GM21619 (cell line): ENCODE measurements at regions not wholly inside any gene's neighbourhood (a gene's known extent, or its start where the extent isn't known, plus 50 kb on each side); places are given as distances from the start of the nearest gene placed in this dataset.

Experiments used
- ATAC-seq: cut with Tn5 transposase; IDR thresholded peaks from one replicate; pipeline ENCODE4 v1.9.1; 2021; ENCODE audit not compliant: unreplicated experiment

DNA sequence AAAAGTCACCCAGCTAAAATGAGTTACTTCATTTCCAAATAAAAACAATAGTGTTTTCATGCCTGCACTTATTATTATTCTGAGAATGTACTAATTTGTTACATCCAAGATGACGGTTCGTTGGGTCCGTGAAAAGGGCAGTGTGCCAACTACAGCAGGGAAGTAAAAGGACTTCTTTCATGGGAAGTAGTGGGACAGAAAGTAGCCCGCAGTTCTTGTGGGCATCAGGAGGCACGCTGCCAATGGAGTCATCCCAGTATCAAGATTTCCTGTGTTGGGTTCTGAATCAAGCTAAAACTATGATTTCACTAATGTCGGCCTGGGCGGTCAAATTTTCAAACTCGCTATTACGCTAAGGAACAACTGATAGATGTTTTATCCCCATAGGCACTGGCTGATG is 254.5 kb upstream of the SOX2 start:
- no peak for ATAC-seq

DNA sequence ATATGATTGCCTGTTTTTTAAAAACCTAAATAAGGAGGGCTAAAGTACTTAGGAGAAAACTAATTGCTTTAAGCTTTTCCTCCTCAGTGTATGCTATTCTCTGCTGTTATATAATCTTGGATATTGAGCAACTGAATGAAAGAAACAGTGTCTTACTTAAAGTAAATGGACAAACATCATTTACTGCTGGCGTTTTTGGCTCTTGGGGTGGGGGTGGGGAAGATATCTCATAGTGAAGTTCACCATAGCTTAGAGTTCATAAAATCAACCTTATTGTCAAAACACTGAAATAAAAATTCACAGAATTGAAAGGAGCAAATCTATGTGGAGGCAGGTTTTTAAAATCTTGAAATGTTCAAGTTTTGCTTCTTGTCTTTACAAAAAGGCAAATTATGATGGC is 256.4 kb upstream of the SOX2 start:
- no peak for ATAC-seq

DNA sequence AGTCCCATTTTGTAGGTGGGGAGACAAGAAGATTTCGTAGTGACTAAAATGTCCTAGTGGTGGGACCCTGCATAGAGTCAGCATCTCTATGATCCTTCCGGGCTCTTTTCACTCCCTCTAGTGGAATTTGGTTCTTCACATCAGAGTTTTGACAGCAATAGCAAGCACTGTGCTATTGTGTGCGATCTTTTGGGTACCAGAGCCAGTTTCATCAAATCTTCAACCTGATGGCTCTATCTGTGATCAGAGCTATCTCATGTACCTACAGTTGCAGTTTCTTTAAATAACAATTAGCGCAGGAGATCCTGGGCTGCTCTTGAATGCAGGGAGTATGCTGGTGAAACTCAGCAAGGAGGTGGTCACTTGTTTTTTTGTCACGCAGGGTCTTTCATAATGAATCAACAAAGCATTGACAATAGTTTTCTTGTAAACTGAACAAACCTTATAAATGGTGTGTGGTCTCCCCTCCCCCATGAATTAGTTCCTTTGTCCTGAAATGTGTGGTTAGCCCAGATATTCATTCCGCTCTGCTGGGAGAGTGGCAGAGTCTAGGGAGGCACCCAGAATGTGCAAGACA is 257.2 kb upstream of the SOX2 start:
- no peak for ATAC-seq

DNA sequence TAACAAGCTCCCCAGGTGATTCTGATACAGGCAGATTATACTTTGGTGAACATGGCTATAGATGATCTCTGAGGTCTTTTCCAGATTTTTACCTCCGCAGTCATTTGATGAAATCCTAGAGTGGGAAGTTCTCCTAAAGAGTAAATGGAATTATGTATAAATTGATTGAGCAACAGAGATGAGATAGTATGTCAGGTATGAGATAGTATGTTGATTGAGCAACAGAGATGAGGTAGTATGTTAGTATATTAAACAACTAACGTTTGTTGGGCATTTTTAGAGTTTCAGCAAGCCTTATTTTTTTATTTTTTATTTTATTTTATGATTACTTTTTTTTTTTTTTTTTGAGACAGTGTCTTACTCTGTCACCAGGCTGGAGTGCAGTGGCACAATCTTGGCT is 265.0 kb upstream of the SOX2 start:
- ATAC-seq, result no peak

DNA sequence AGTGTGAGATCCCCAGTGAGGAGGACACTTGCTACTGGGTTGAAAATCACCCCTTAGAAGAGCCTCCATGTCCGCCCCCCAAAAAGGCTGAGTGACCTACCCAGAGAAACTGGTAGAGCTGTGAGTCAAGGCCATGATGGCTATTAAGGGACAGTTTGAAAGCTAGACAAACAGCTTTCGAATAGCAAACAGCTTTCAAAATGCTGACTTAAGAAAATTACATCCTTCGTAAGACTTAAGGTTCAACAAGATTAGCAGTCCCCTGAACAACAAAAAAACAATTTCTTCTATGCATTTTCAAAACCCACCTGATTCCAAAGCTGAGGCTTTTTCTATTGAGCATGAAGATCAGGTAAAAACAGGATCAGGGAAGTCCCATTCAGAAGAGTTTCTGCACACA is 269.7 kb upstream of the SOX2 start:
- no peak for ATAC-seq

DNA sequence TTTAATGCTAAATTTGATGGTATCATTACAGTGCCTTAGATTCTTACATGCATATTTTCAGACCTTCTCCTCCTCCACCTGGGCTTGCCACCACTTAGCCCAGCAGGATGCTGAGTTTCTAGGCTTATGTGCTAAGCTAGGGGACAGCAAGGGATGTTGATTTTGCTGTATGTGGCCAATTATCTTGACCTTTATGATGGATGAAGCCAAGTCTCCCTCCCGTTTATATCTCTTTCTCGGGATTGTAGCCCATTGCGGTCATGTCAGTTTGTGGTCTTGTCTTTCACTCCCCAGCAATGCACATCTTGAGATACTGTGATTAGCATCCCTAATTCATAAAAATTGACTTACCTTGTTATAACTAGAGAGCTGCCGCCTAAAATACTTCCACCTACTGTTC is 278.7 kb upstream of the SOX2 start:
- no peak for ATAC-seq

DNA sequence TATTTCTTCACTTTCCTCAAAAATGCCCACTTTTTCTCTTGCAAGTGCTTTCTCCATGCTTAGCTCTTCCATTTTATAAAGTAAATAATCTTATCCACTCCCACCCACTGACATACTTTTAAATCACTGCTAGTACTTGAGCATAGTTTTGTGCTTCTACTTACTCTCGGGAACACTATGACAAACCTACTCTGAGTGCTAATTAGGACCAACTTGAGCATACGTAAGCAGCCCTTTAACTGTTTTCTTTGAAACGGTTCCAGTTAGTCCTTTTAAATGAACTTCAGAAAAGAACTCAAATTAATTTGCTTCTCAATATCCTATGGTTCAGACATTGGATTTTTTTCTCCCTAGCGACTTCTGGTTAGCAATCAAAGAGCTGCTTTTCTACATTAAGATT is 280.0 kb upstream of the SOX2 start:
- ATAC-seq, result no peak

DNA sequence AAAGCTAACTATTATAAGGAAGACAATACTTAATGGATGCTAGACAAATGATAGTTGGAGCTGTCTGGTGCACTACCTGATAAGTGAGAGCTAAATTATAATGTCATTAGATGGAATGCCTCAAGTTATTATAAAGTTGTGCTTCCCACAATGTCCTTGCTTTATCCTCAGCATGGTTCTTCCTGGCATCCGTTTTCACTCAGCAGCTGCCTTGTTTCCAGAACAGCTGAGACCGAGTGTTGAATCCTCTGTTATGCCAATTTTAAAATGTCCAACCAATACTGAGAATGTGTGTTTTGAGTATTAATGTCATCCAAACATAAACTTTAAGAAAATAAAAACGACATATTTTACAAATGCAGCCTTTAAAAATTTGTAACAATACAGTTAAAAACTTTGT is 286.7 kb upstream of the SOX2 start:
- no peak for ATAC-seq

DNA sequence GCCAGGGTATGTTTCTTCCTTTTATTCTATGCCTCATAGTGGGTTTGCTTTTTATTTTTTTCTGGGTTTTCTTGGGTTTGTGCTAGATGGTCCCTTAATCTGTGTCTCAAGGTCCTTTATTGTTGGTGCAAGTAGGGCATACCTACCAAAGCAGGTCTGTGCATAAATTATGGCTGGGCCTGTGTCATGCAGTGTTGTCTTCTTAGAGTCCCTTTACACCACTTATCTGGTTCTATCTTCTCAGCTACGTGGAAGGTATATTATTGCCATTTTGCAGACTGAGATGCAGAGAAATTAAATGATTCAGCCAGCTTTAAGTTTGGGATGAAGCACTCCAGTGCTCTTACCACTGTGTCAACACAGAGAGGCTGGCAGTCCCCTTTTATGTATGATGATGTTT is 293.5 kb upstream of the SOX2 start:
- no peak for ATAC-seq

DNA sequence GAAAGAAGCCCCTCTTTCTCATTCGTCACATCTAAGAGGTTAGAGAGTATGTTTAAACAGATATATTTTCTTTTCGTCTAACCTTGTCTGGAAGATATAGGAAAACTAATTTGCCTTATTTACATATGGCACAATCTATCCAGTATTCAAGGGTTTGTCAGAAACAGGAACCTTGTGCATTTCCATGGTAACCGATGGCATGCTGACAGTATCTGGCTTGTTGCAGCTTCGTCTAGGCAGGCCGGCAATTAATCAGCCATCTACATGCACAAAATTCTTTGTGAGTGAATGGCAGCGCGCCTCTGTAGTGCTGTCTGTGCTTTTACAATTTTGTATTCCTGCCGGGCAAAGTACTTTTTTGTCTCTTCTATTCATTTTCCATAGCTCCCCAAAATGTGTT is 294.0 kb upstream of the SOX2 start:
- no peak for ATAC-seq

DNA sequence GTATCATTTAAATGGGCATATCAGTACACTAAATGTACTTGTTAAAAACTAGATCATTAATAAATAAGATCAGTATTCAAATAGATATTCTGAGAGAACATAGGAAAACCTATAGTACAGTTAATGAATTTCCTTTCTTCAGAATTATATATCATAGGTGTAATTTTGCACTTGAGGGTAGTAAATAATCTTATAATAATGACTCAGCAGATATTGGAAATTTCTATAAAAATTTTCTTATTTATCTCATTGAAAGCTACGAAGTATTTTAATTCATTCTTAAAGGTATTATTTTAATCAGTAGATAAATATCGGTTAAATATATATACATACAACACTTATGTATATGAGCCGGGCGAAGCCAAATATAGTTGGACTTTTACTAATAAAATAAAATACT is 300.9 kb upstream of the SOX2 start:
- no peak for ATAC-seq

DNA sequence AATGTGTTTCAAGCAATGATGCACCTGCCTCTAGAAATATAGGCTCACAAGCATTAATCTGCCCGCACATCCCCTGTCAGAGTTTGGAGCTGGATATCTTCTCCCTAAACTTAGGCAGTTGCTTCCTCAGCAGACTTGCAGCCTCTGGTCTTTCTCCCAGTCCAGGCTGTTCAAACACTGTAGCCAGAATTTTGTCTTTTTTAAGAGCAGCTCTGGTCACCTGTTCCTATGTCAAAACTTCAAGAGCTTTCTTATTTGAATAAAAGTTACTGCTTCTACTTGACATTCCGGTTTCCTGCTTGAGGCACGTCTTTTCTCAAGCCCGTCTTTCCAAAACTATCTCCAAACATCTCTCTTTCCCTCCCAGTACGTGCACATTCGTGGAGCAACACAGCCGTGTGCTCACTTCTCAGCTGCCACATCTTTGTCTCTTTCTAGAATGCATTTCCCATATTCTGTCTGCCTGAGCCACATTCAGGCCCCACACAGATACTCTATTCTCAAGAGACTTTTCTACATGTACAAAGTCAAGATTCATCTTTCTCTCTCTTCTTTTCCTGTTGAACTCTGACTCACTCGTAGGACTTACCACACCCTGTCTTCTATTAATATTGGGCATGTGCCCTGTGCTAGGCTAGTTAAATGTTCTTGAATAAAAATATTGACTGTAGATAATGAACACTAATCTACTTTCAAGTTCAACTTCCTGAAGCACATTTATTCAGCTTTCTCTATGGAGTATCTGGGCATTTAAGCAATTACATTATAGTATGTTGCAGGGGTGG is 307.7 kb upstream of the SOX2 start:
- ATAC-seq, result no peak

DNA sequence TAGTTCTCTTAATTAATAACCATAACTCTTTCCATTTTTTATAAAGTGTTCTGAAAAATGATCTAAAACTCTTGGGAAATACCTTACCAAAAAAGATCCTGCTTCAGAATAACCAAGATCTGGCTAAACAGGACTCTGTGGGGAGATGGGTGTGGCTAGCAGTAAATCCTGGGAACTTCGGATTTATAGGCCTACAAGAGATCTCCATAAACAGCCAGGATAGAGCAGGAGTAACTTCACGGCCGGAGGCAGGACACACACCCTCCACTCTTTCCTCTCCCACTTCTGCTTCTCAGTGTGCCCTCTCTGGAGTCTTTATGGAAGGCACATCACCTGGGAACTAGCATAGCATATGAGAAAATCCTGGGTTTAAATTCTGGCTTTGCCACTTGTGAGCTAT is 309.4 kb upstream of the SOX2 start:
- ATAC-seq, result no peak

DNA sequence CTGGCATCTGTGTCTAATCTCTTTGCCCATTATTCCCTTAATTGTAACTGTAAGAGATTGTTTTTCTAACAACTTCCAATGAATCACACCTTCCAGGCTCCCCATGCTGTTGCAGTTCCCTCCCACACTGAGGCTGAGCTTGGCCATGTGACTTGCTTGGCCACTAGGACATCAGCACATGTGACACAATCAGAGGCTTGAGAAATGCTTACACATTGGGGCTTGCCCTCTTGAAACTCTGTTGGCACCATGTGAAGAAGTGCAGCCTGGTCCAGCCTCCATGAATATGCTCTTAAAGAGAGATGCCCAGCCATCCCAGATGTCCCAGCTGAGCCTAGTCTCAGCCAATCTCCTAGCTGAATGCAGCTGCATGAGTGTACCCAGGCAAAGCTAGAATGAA is 326.8 kb upstream of the SOX2 start:
- ATAC-seq, result no peak

DNA sequence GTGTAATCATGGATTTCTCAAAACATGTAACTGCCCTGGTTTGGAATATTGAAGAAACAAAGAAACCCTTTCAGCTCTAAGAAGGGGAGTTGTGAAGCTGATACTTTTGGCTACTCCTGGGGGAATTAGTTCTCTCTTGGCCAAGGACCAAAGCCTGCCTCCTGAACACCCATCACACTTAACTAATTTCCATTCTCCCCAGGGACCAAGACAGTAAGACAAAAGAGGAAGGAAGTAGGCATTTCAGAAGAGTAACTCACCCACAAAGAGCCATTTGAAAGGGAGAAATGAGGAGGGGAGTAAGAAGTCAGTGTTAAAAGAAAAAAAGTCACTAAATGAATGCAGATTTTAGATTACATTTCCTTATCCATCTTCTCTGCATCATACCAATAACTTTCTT is 328.0 kb upstream of the SOX2 start:
- ATAC-seq, result no peak

DNA sequence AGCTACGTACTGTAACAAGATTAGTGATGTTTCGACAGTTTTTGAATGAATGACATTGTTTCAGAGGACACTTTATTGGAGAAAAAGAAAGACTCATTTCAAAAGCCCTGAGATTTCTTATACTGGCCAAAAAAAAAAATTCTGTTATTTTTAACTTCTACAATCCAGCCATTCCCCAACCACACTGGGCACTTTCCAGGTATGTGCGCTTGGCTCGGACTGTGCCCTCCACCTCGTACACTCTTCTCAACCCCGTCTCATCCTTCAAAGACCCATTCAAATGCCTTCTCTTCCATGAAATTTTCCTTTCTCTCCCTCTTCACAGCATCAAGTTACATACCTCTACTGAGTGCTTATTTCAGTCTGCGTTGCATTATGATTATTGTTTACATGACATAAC is 328.5 kb upstream of the SOX2 start:
- ATAC-seq, result no peak

DNA sequence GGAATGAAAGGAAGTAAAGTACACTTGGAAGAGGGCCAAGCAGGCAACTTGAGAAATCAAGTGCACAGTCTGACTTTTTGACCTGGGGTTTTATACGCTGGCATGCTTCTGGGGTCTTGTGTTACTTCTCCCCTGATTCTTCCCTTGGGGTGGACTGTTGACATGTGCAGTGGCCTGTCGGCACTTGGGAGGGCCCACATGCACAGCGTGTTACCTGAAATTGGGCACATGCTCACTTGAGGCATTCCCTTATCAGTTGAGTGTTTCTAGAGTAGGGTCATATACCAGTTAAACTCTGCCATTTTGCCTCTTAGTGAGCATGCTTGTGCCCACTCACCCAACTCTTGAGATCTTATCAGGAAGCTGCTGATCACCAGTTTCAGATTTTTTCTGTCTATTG is 329.1 kb upstream of the SOX2 start:
- ATAC-seq, result no peak

DNA sequence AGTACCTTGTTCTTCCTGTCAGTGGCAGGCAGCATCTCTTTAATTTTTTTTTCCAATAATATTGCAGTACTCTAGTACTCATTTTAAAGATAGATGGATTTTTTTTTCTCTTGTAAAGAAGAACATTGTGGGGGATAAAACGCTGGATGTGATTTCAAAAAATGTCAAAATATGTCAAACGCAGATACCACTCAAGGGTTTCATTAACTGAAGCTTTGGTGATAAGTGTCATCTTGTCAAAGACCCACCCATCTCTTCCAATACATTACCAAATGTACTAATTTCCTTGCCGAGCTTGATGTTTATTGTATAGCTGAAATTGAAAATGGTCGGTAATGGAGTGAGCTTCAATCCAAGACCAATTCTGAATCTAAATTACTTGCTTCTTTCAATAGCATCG is 332.4 kb upstream of the SOX2 start:
- ATAC-seq, result no peak

DNA sequence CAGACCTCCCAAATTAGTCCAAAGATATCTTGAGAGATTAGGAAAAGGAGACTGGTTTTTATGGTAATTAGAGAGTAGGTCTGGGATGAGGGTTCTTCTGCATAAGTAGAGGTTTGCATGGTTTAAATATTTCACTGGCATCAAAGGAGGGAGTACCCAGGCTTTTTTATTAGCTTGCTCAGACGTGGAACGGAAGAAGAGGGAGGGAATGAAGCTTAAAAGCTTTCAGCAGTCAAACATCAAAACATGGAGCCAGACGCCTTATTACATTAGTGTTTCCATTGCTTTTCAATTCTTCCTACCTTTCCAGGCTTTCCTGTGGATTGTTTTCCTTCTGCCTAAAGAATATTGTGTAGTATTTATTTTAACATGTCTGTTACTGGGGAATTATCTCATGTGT is 342.1 kb upstream of the SOX2 start:
- ATAC-seq, result no peak

DNA sequence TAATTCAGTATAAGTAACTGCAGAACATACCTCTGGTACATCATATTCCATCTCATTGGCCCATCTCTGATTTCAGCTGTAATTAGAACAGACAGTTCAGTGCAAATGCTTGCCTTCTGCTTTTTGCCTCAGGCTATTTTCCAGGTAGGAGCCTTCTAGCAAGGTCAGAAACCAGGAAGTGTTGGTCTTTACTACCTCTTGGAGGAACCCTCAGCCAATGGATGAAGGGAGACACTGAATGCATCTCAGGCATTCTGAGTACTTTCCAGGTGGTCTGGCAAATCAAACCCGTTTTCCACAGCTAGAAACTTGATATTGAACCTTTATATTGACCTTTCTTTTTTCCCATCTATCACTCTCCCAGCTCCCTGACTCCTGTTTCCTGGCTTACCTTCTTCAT is 348.5 kb upstream of the SOX2 start:
- no peak for ATAC-seq

DNA sequence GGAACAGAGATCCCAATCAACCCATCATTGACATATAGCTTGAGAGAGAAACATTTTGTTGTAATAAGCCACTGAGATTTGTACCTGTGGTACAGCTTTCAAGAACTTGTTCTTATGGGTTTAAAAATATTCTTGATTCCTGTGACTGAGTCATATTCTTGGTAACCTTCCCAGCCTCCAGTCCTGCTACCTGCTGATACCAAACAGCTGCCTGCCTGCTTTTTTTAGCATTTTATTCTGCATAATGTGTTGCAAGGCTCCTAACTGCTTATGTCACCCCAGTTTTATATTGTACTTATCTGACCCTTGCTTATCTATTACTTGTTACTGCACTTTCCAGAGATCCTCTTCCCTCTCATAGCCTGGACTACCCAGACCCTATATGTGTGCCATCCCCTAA is 349.3 kb upstream of the SOX2 start:
- no peak for ATAC-seq

DNA sequence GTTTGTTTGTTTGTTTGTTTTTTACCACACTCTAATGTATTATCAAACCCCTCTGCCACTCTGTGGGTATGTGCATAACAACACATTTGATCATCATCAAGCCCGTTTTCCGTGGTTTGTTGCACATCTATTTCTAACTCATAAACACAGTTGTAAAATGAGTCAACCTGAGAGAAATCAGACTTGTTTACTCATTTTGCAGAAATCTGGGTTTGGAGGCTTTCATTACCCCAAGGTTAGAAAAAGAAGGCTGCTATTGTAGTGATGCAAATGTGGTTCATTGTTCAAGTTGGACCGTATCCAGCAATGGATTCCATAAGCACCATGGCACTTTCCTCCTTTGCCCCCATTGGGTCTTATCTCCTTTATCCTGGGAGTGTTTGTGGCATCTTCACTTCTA is 353.2 kb upstream of the SOX2 start:
- peak; percentile 73 for ATAC-seq

DNA sequence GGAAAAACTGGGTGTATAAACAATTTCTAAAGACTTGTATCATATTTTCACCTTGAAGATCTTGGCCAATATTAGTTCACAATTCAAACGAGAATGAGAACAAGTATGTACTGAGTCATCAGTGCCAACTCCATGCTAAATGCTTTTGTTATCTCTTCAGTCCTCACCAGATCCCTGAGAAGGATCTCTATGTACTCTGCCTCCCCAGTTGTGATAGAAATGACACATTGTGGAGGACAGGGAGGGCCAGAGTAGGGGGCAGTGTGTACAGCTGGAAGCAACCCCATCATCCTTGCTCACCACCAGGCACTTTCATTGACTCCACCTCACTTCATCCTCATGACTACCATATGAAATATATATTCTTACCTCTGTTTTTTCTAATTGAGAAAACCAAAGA is 353.7 kb upstream of the SOX2 start:
- no peak for ATAC-seq
